ENCODE measurements at regions not wholly inside any gene's neighbourhood (a gene's known extent, or its start where the extent isn't known, plus 50 kb on each side); places are given as distances from the start of the nearest gene placed in this dataset.

DNA sequence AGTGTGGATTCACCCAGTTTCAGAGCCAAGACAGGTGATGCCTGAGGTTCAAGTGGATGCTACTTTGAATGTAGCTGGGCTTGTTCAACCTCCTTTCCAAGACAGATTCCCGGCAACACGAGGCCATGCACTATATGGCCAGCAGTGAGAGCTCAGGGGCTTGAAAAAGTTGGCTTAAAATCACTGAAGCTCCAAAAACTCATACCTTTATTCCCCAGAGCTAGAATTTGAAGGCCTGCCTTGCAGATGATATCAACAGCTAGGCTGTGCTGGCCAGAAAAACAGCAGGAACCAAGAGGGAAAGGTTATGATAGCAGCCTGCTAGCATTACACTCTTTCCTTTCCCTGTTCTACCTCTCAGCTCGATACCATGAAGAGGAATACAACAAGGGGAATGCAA is 120.2 kb upstream of the DAB2 start:
- no peak for DNase-seq (ENCODE audit: low spot score in 2 of 2)
- no peaks in the 10 kb centered on the region for H3K4me1 ChIP-seq
- no peak overlapping the region for H3K4me3 ChIP-seq
- no peaks in the 10 kb centered on the region for H3K36me3 ChIP-seq
- no peaks in the 10 kb centered on the region for H3K27me3 ChIP-seq
- WGBS: 80% methylated on average over 3 of the region's 3 CpGs
- no peak overlapping the region for H3K27ac ChIP-seq
- no peaks in the 10 kb centered on the region for H3K9me3 ChIP-seq
- TF ChIP-seq, protein P1, sequence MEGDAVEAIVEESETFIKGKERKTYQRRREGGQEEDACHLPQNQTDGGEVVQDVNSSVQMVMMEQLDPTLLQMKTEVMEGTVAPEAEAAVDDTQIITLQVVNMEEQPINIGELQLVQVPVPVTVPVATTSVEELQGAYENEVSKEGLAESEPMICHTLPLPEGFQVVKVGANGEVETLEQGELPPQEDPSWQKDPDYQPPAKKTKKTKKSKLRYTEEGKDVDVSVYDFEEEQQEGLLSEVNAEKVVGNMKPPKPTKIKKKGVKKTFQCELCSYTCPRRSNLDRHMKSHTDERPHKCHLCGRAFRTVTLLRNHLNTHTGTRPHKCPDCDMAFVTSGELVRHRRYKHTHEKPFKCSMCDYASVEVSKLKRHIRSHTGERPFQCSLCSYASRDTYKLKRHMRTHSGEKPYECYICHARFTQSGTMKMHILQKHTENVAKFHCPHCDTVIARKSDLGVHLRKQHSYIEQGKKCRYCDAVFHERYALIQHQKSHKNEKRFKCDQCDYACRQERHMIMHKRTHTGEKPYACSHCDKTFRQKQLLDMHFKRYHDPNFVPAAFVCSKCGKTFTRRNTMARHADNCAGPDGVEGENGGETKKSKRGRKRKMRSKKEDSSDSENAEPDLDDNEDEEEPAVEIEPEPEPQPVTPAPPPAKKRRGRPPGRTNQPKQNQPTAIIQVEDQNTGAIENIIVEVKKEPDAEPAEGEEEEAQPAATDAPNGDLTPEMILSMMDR (IDR thresholded peaks at IDR 0.05): no peak
- no peak for TF ChIP-seq EP300 (IDR thresholded peaks at IDR 0.05)
- TF ChIP-seq POLR2A (IDR thresholded peaks at IDR 0.05): no peak
- TF ChIP-seq POLR2AphosphoS5 (IDR thresholded peaks at IDR 0.05): no peak

DNA sequence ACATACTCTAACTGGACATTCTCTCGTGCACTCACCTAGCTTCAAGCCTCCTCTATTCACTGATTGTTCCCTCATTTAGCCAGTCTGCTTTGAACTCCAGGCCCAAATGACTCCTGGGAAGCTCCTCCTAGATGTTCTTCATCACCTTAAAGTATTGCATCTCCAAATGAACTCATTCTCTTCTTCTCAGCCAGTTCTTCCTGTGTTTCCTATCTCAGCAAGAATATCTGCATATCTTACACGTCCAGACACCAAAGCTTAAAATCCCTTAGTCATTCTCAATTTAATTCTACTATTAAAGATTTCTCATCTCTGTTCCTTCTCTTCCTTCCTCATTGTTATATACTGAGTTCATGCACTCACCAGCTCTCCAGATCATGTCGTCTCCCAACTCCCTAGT is 118.6 kb upstream of the DAB2 start:
- Histone ChIP-seq H3K9me3 (no peaks in the 10 kb centered on the region), H3K4me1 (no peaks in the 10 kb centered on the region), H3K4me3 (no peak overlapping the region), H3K27ac (no peak overlapping the region), H3K27me3 (no peaks in the 10 kb centered on the region), H3K36me3 (no peaks in the 10 kb centered on the region)
- WGBS: 48% methylated on average over 3 of the region's 3 CpGs
- DNase-seq (ENCODE audit: low spot score in 2 of 2): no peak
- TF ChIP-seq POLR2A (IDR thresholded peaks at IDR 0.05) (no peak), EP300 (IDR thresholded peaks at IDR 0.05) (no peak), POLR2AphosphoS5 (IDR thresholded peaks at IDR 0.05) (no peak)
- TF ChIP-seq, protein P1 (IDR thresholded peaks at IDR 0.05): no peak

DNA sequence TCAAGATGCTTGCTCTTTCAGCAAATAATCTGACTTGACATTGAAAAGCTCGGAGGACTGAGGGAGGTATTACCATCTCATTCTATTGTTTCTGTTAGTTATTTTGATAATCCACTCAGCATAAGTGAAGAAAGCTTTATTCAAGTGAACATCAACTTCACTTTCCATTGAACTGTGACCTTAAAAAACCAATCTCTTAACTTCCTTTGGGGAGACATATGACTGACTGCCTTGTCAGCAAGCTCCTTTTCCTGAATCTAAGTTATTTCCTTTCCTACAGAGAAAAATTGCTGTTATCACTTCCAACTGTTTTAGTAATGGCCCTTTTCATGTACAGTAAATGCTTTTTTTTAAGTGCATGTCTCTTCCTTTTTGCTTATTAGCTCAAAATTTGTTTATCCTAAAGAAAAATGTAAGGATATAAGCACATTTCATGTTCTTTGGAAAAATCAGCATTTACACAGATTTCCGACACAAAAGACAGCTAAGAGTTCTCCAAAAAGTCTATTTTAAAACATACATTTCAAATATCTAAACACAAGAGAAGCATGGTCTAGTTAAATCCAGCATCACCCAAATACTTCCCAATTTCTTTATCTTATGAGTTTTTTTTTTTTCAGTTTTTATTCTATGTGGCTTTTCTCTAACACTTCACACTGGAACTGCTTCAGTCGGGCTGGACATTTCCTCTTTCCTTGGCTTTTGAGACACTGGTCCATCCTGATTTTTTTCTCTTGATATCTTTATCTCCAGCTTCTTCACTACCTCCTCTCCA is 117.9 kb upstream of the DAB2 start:
- no peak for TF ChIP-seq EP300 (IDR thresholded peaks at IDR 0.05)
- TF ChIP-seq POLR2AphosphoS5 (IDR thresholded peaks at IDR 0.05): no peak
- TF ChIP-seq, protein P1 (IDR thresholded peaks at IDR 0.05): no peak
- no peak for TF ChIP-seq POLR2A (IDR thresholded peaks at IDR 0.05)
- Histone ChIP-seq H3K4me1 (no peaks in the 10 kb centered on the region), H3K36me3 (no peaks in the 10 kb centered on the region), H3K9me3 (no peaks in the 10 kb centered on the region), H3K27ac (no peak overlapping the region), H3K4me3 (no peak overlapping the region), H3K27me3 (no peaks in the 10 kb centered on the region)
- DNase-seq (ENCODE audit: low spot score in 2 of 2): no peak
- WGBS: 83% methylated on average over 3 of the region's 3 CpGs

DNA sequence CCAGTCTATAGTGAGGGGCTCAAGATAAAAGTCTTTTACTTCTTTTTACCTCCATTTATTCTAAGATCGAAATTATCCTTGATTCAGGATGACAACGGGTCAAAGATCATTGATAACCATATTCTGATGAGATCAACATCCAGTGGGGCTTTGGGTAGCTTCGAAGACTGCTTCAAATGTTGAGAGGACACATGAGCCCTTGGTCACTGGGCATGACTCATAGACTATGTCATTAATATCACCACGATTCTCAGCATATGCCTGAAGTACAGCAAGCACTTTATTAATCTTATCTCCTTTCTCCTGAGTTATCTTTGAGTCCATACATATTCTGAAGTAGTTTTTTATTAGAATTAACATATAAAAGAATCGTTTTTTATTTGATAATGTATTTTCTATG is 117.1 kb upstream of the DAB2 start:
- no peak overlapping the region for H3K27ac ChIP-seq
- WGBS: 86% methylated on average over 5 of the region's 5 CpGs

DNA sequence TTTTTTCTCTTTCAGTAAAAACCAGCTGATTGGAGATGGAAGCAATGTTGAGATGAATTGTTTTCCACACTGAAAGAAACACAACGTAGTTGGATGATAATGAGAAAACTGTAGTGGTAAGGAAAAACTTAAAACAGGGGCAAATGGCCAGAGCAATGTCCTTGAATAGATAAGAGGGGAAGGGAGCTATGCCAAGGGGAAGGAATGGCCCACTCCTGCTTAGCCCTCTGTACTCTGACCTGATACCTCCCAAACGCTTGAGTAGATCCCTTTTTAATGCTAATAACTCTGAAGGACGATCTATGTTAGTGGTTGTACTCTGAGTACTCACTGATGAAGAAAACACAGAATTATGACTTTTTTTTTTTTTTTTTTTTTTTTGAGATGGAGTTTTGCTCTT is 114.7 kb upstream of the DAB2 start:
- no peaks in the 10 kb centered on the region for H3K27me3 ChIP-seq
- H3K36me3 ChIP-seq: no peaks in the 10 kb centered on the region
- no peak overlapping the region for H3K4me3 ChIP-seq
- no peaks in the 10 kb centered on the region for H3K9me3 ChIP-seq
- no peak for DNase-seq (ENCODE audit: low spot score in 2 of 2)
- no peak overlapping the region for H3K27ac ChIP-seq
- WGBS: 78% methylated on average over 3 of the region's 3 CpGs
- no peaks in the 10 kb centered on the region for H3K4me1 ChIP-seq
- TF ChIP-seq POLR2AphosphoS5 (IDR thresholded peaks at IDR 0.05): no peak
- TF ChIP-seq POLR2A (IDR thresholded peaks at IDR 0.05): no peak
- TF ChIP-seq, protein P1 (IDR thresholded peaks at IDR 0.05): no peak
- TF ChIP-seq EP300 (IDR thresholded peaks at IDR 0.05): no peak

More for the DNA sequence above, 117.1 kb upstream of the DAB2 start:
- Histone ChIP-seq H3K36me3 (no peaks in the 10 kb centered on the region), H3K4me3 (no peak overlapping the region), H3K9me3 (no peaks in the 10 kb centered on the region), H3K27me3 (no peaks in the 10 kb centered on the region), H3K4me1 (no peaks in the 10 kb centered on the region)
- DNase-seq (ENCODE audit: low spot score in 2 of 2): no peak
- TF ChIP-seq EP300 (IDR thresholded peaks at IDR 0.05) (no peak), POLR2AphosphoS5 (IDR thresholded peaks at IDR 0.05) (no peak), POLR2A (IDR thresholded peaks at IDR 0.05) (no peak)
- TF ChIP-seq, protein P1 (IDR thresholded peaks at IDR 0.05): no peak
